K562 (cell line): ENCODE measurements at regions not wholly inside any gene's neighbourhood (a gene's known extent, or its start where the extent isn't known, plus 50 kb on each side); places are given as distances from the start of the nearest gene placed in this dataset.

Source experiments
- FOXJ3 ChIP-seq: sonication (generic); formaldehyde crosslinking; IDR thresholded peaks from 2 replicates; pipeline ENCODE4 v1.4.0; 2020; ENCODE audit warnings: mild to moderate bottlenecking, missing genetic modification reagents
- SIRT6 ChIP-seq: IDR thresholded peaks from one replicate; pipeline ENCODE4 v1.6.1; 2012; ENCODE audit warnings: low read depth, mild to moderate bottlenecking, control low read depth, inconsistent platforms, low read length, moderate library complexity
- ZBTB33 ChIP-seq: sonication (generic); formaldehyde crosslinking; IDR thresholded peaks from 2 replicates; pipeline ENCODE4 v1.8.1; 2023; ENCODE audit warnings: mild to moderate bottlenecking, missing genetic modification reagents
- ZNF140 ChIP-seq: fragments of 250-450 bp; sonication (Bioruptor Pico); IDR thresholded peaks from 2 replicates; pipeline ENCODE4 v1.8.0; 2021; ENCODE audit warnings: moderate library complexity, mild to moderate bottlenecking, inconsistent platforms
- ZNF609 ChIP-seq: sonication (generic); formaldehyde crosslinking; IDR thresholded peaks from 2 replicates; pipeline ENCODE4 v1.8.1; 2023; ENCODE audit warnings: missing genetic modification reagents, mild to moderate bottlenecking, borderline replicate concordance

DNA sequence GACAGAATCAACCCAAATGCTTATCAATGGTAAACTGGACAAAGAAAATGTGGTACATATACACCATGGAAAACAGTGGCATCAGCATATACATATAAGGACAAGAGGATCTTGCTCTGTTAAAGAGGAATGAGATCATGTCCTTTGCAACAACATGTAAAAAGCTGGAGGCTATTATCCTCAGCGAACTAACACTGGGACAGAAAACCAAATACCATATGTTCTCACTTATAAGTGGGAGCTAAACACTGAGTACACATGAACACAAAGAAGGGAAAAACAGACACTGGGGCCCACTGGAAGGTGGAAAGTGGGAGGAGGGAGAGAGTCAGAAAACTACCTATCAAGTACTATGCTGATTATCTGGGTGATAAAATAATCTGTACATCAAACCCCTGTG lies 447.3 kb upstream of the MAF start:
- TF ChIP-seq FOXJ3 (CRISPR knock-in tag) (no peak), ZNF609 (CRISPR knock-in tag) (no peak), ZBTB33 (CRISPR knock-in tag) (no peak), SIRT6 (no peak), ZNF140 (CRISPR knock-in tag) (no peak)
